ENCODE measurements at regions not wholly inside any gene's neighbourhood (a gene's known extent, or its start where the extent isn't known, plus 50 kb on each side); places are given as distances from the start of the nearest gene placed in this dataset.

GRCh38 chr14:30251557-30252100 lies 307.3 kb upstream of the G2E3 start:
- Histone ChIP-seq H3K9me3 (ENCODE audit: low read depth) (no peaks in the 10 kb centered on the region), H3K36me3 (no peaks in the 10 kb centered on the region), H3K27me3 (no peaks in the 10 kb centered on the region), H3K4me3 (no peak overlapping the region), H3K27ac (no peak overlapping the region), H3K4me1 (ENCODE audit: low read depth) (no peaks in the 10 kb centered on the region)
- DNase-seq (ENCODE audit: low read depth in 1 of 2, low spot score in 1 of 2), result no peak
- TF ChIP-seq CTCF (IDR thresholded peaks at IDR 0.05; ENCODE audit: low read depth, low read length), result no peak

GRCh38 chr14:30252151-30252550 lies 306.8 kb upstream of the G2E3 start:
- Histone ChIP-seq H3K27me3 (no peaks in the 10 kb centered on the region), H3K4me3 (no peak overlapping the region), H3K4me1 (ENCODE audit: low read depth) (no peaks in the 10 kb centered on the region), H3K9me3 (ENCODE audit: low read depth) (no peaks in the 10 kb centered on the region), H3K27ac (no peak overlapping the region), H3K36me3 (no peaks in the 10 kb centered on the region)
- TF ChIP-seq CTCF (IDR thresholded peaks at IDR 0.05; ENCODE audit: low read depth, low read length), result no peak
- no peak for DNase-seq (ENCODE audit: low read depth in 1 of 2, low spot score in 1 of 2)

- no peaks in the 10 kb centered on the region for H3K9me3 ChIP-seq (ENCODE audit: low read depth)
- H3K27me3 ChIP-seq, result no peaks in the 10 kb centered on the region
- no peak for TF ChIP-seq CTCF (IDR thresholded peaks at IDR 0.05; ENCODE audit: low read depth, low read length)
- no peaks in the 10 kb centered on the region for H3K4me1 ChIP-seq (ENCODE audit: low read depth)
- H3K27ac ChIP-seq, result no peak overlapping the region
- no peak overlapping the region for H3K4me3 ChIP-seq
- no peak for DNase-seq (ENCODE audit: low read depth in 1 of 2, low spot score in 1 of 2)
- no peaks in the 10 kb centered on the region for H3K36me3 ChIP-seq
Observed at GRCh38 chr14:30252783-30253674, 305.9 kb upstream of the G2E3 start.

- Histone ChIP-seq H3K36me3 (no peaks in the 10 kb centered on the region), H3K9me3 (ENCODE audit: low read depth) (no peaks in the 10 kb centered on the region), H3K27me3 (no peaks in the 10 kb centered on the region), H3K27ac (no peak overlapping the region), H3K4me1 (ENCODE audit: low read depth) (no peaks in the 10 kb centered on the region), H3K4me3 (no peak overlapping the region)
- DNase-seq (ENCODE audit: low read depth in 1 of 2, low spot score in 1 of 2), result no peak
- TF ChIP-seq CTCF (IDR thresholded peaks at IDR 0.05; ENCODE audit: low read depth, low read length), result no peak
Observed at GRCh38 chr14:30256627-30257026, 302.3 kb upstream of the G2E3 start.

GRCh38 chr14:30257946-30258661 lies 300.9 kb upstream of the G2E3 start:
- Histone ChIP-seq H3K36me3 (no peaks in the 10 kb centered on the region), H3K9me3 (ENCODE audit: low read depth) (no peaks in the 10 kb centered on the region), H3K27ac (no peak overlapping the region), H3K27me3 (no peaks in the 10 kb centered on the region), H3K4me3 (no peak overlapping the region), H3K4me1 (ENCODE audit: low read depth) (no peaks in the 10 kb centered on the region)
- no peak for TF ChIP-seq CTCF (IDR thresholded peaks at IDR 0.05; ENCODE audit: low read depth, low read length)
- no peak for DNase-seq (ENCODE audit: low read depth in 1 of 2, low spot score in 1 of 2)
